SH-SY5Y (cell line): ENCODE measurements at regions not wholly inside any gene's neighbourhood (a gene's known extent, or its start where the extent isn't known, plus 50 kb on each side); places are given as distances from the start of the nearest gene placed in this dataset.

Source experiments
- GATA2 ChIP-seq: IDR thresholded peaks from 2 replicates; pipeline ENCODE4 v1.6.1; 2011; ENCODE audit warnings: mild to moderate bottlenecking, low read depth, low read length
- GATA3 ChIP-seq: IDR thresholded peaks from 2 replicates; pipeline ENCODE4 v1.6.1; 2011; ENCODE audit warnings: low read depth, mild to moderate bottlenecking, low read length, moderate library complexity

DNA sequence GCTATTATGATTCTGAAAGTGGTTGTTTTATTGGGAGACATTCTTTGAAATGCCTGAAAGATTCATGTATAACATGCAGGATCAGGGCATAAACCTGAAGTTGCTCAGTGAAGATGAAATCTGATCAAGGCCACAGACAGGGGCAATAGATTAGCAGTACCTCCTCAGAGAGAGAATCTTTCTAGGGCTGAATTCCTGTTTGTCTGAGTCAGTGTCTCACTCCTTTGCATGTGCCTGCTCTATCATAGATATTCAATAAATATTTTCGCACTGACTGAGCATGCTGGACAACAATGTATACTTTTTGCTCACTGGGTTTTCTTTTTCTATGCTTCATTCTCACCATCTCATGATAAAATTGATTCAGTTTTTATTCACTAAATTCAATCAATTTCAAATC lies 49.8 kb upstream of the PFN2 start:
- TF ChIP-seq GATA3 (no peak), GATA2 (no peak)
